GM12873 (cell line): ENCODE measurements at regions not wholly inside any gene's neighbourhood (a gene's known extent, or its start where the extent isn't known, plus 50 kb on each side); places are given as distances from the start of the nearest gene placed in this dataset.

Source experiments
- TF ChIP-seq, protein P1 (sequence below): IDR thresholded peaks from 2 replicates; pipeline ENCODE4 v1.5.1; 2012; ENCODE audit warnings: low read depth, mild to moderate bottlenecking, moderate library complexity, low read length, control low read depth; ENCODE audit not compliant: insufficient read depth; ENCODE audit errors: missing control alignments

GRCh38 chr2:136665736-136666135 lies 99.6 kb upstream of the THSD7B start:
- TF ChIP-seq, protein P1, sequence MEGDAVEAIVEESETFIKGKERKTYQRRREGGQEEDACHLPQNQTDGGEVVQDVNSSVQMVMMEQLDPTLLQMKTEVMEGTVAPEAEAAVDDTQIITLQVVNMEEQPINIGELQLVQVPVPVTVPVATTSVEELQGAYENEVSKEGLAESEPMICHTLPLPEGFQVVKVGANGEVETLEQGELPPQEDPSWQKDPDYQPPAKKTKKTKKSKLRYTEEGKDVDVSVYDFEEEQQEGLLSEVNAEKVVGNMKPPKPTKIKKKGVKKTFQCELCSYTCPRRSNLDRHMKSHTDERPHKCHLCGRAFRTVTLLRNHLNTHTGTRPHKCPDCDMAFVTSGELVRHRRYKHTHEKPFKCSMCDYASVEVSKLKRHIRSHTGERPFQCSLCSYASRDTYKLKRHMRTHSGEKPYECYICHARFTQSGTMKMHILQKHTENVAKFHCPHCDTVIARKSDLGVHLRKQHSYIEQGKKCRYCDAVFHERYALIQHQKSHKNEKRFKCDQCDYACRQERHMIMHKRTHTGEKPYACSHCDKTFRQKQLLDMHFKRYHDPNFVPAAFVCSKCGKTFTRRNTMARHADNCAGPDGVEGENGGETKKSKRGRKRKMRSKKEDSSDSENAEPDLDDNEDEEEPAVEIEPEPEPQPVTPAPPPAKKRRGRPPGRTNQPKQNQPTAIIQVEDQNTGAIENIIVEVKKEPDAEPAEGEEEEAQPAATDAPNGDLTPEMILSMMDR = no peak

DNA sequence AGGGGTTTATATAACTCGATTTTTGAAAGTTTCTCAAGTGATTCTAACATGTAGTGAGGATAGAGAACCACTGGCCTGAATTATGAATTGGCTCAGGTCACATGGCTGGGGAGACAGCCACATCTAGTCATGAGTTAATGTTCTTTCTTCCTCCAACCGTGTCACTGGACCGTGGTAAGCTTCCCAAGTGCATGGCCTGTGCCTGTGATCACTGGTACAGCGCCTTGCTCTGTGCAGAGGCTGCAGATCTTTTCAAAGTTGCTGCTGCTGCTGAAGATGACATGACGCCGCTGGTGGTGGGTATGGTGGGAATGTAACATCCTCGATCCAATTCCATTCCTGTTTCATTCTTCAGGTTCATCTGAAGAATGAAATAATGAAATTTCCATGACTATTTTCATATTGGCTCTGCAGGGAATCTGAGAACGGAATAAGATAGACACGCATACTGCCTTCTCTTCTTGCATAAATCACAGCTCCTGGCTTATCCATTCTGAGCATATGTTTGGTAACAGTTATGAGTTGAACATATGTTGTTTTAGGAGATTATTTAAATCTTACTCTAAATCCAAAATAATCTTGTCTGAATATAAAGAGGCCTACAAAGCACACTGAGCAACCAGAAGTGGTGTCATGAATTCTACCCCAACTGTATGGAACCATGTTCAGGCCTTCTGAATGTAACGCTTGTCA lies 100.5 kb upstream of the THSD7B start:
- TF ChIP-seq, protein P1 = no peak

GRCh38 chr2:136658201-136658600 lies 107.1 kb upstream of the THSD7B start:
- TF ChIP-seq, protein P1 = no peak

GRCh38 chr2:136653861-136654260 lies 111.5 kb upstream of the THSD7B start:
- TF ChIP-seq, protein P1 = no peak

DNA sequence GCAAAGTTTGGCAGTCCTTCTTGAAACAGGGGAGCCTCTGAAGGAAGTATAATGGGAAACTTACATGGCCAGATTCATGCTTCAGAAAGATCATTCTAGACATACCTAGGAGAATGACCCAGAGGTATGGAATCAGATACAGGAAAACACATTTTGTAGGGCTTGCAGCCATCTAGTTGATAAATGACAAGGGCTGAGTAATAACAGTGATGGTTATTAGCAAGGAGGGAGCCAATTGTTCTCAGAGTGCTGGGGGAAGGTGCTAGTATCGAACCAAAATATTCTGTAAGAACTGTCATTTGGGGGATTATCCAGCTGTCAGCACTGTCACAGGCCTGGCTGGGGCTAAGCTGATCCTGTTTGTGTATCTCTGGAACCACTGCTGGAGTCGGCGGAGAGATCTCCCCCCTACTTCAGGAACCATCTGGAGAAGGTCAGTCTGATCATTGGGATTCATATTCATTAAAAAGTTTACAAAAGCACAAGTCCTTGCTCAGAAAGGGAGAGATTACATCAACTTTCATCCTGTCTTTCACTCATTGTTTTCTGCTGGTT lies 113.8 kb upstream of the THSD7B start:
- TF ChIP-seq, protein P1 = no peak

GRCh38 chr2:136647039-136647438 lies 118.3 kb upstream of the THSD7B start:
- TF ChIP-seq, protein P1 = no peak

GRCh38 chr2:136645236-136645828 lies 120.0 kb upstream of the THSD7B start:
- TF ChIP-seq, protein P1 = no peak
